ENCODE measurements at regions not wholly inside any gene's neighbourhood (a gene's known extent, or its start where the extent isn't known, plus 50 kb on each side); places are given as distances from the start of the nearest gene placed in this dataset.
"Not testable (repeated sequence)": the region's sequence is repeated elsewhere in the genome, so short reads cannot be mapped to it uniquely, and the experiment has no call there.

DNA sequence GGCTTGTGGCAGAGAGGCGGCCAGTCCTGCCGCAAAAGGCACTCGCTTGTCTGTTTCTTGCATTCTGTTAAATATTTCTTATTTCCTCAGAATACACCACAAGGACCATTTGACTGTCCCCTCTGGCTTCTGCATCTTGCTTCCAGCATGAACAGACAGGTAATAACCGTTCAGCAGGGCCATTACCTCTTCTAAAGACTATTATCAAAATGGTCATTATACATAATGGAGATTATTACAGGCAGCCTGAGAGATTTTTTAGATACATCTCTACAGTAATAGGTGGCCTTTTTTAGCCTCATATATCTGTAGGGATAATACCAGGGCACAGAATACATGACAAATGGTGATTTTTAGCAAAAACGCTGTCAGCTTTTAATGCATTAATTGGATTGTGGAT is 382.0 kb downstream of the PSAT1 start:
- peak; percentile 55 for DNase-seq

DNA sequence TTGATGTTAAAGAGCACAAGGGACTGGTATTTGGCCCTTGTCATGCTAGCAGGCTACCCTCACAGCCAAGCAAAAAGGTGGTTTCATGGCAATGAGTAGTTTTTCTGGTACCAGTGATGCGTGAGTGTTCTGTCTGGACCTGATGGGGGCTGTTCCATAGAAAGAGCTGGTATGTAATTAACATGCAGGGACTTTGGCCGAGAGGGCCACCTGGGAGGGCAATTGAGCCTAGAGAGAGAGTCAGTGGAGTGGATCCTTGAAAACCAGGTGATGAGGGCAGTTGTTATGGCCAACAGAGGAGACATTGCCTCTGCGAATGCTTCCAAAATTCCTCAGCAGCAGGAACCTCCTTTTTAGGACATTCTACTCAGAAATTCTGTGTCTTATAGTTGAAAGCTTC is 383.3 kb downstream of the PSAT1 start:
- no peak for DNase-seq

DNA sequence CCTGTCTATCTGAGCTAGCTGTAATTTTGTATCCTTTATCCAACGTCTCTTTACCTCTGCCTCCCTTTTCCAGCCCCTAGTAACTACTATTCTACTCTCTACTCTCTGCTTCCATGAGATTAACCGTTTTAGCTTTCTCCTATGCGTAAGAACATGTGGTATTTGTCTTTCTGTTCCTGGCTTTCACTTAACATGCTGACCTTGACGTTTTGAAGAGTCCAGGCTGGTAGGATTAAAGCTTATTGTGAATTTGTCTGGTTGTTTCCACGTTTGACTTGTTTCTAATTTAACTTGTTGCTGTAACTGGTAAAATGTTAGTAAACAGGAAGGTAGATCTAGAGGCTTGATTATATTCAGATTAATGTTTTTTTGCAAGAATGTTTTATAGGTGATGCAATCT is 385.3 kb downstream of the PSAT1 start:
- DNase-seq, result no peak

DNA sequence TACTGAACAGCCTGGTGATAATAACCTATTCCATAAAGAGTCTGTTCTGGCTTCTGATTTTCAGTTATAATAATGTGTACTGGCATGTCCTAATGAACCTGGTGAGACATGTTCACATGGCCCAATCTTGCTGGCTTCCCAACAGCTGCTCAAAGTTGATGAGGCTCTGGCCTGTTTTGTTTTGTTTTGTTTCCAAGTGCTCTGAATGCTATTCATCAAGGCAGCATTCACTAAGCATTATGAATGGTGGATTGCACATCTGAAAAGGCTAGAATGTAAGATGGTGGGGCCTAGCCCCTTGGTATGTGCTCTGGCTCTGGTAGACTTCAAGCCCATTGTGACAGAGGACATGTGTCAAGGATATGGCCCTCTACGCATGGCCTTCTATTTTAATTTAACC is 388.5 kb downstream of the PSAT1 start:
- DNase-seq, result no peak

DNA sequence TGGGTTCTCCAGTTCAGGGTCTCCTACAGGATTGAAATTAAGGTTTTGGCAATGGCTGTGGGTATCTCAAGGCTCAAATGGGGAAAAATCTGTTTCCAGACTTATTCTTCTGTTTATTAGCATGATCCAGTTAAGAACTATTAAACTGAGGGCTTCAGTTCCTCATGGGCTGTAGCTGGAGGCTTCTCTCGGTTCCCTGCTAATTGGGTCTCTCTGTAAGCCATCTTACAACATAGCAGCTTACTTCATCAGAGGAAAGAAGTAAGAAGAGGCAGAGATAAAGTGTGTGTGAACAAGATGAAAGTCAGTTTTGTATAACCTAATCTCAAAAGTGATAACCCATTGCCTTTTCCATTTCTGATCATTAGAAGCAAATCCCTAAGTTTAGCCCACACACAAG is 391.9 kb downstream of the PSAT1 start:
- no peak for DNase-seq

DNA sequence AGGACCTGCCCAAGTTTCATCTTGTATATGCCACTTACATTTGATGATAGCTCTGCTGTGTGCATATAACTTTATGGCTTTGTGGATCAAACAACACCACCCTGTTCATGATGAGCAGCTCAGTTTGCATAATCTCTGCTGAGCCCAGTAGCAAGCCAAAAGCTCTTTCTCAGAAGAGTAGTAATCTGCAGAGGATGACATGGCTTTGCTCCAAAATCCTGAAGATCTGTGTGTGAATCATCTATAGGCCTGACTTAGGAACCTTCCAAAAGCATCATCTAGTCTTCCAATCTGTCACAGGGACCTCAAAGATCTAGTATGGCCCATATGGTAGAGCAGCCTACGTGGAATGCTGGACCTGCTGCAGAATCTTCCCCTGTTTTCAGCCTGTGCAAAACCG is 394.6 kb downstream of the PSAT1 start:
- no peak for DNase-seq

DNA sequence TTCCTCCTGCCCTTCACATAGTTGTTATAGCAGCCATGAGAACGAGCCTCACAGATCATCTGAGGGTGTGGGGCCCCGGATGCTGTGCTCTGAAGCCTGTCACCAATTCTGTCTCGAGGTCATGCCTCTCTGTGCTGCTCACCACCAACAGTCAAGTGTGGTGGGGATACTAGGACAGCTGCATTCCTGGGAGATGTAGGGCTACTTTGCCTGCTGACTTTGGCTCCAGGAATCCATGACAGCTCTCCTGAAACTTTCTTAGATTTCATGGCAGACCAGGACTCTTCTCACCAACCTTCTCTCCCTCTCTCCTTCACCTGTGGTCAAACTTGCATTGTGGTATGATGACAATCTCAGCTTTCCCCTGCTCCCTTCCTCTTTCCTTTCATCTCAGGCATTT is 395.9 kb downstream of the PSAT1 start:
- no peak for DNase-seq

DNA sequence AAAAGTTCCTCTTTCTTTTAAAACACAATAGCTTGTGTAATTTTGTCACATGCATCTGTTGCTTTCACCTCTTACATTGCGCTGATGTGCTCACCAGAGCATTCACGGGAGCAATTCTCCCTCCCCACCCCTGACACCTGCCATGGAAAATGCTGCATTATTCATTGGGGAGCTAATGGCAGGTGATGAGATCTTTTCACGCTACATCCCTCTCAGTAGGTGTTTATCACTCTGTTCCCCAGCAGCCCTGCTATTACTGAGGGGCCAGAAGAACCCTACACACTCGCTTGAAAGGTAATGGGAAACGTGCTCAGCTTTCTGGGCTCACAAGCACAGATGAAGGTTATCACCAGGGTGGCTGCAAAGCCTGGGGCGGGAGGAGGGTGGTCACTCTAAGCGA is 398.0 kb downstream of the PSAT1 start:
- peak; percentile 78 for DNase-seq

DNA sequence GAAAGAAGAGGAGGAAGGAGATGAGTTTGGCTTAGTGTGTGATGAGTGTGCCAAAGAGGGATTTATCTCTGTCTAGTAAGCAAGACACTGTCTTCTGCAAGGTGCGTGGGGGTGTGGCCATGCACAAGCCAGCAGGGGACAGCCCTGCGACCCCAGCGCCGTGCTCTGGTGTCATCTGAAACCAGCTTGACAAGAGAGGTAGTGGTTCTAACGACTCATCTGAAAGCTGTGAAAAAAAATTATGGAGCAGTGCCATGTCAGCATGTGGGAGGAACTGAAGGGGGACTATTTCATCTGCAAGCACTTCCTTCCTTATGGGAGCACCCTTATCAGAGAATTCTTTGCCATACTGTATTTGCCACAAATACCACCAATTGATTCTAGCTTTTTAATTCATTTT is 398.6 kb downstream of the PSAT1 start:
- peak; percentile 59 for DNase-seq

DNA sequence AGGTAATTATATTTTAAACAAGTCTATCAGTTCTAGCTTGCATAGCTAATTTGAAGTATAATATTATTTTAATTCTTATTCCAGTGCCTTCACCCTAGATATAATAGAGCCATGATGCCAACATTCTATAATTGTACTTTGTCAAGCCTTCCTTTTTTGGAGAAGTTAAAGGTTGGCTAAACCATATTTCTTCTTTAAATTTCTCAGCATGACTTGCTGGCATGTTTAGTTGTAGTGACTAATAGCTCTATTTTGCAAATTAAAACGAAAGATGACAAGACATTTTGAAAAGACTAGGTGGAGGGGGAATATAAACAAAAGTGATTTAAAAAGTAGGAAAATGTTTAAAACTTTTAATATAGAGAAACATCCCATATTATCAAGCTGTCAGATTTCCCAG is 400.7 kb downstream of the PSAT1 start:
- DNase-seq, result no peak

DNA sequence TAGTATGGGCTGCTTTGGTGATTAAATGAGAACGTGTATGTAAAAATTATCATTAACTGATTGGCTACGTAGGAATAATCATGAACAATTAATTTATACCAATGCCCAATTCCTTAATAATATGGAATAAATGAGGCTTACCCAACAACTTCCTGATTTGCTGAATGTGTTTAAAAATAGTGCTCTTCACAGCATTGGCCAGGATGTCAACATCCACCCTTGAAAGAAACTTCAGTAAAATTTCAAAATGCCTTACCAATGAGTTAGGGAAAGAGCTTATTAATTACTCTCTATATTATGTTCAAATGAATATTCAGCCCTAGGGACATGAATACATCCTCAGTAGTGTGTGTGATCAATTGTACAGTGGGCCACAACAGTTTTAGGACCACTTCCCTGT is 401.4 kb downstream of the PSAT1 start:
- DNase-seq, result no peak

DNA sequence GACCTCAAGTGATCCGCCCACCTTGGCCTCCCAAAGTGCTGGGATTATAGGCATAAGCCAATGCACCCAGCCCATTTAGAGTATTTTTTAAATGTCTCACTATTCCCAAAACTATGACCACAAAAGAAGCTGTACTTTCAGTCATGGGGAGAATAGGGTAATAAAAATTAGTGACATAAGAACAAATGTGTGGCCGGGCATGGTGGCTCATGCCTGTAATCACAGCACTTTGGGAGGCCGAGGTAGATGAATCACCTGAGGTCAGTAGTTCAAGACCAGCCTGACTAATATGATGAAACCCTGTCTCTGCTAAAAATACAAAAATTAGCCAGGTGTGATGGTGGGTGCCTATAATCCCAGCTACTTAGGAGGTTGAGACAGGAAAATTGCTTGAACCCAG is 402.3 kb downstream of the PSAT1 start:
- DNase-seq, result not testable (repeated sequence)

DNA sequence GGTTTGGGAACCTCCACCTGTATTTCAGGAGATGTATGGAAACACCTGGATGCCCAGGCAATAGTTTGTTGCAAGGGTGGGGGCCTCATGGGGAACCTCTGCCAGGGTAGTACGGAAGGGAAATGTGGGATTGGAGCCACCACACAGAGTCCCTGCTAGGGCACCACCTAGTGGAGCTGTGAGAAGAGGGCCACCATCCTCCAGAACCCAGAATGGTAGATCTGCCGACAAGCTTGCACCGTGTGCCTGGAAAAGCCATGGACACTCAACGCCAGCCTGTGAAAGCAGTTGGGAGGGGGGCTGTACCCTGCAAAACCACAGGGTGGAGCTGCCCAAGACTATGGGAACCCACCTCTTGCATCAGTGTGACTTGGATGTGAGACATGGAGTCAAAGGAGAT is 407.2 kb downstream of the PSAT1 start:
- DNase-seq, result not testable (repeated sequence)

DNA sequence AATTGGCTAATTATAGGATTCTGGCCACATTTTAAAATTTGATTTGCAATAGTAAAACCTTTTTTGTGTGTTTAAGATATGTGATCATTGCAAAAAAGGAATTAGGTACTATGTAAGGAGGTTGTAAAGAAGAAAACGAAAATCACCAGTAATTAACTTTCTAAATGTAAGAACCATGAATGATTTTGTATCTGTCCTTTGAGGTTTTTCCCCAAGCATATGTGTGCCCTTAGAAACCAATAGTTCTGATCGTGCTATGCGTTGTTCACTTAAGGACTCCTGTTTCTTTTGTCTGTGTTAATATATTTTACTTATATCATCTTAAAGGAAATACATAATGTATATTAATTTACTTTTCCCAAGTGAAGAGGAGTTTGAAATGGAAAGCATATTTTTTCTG is 410.2 kb downstream of the PSAT1 start:
- DNase-seq, result no peak

DNA sequence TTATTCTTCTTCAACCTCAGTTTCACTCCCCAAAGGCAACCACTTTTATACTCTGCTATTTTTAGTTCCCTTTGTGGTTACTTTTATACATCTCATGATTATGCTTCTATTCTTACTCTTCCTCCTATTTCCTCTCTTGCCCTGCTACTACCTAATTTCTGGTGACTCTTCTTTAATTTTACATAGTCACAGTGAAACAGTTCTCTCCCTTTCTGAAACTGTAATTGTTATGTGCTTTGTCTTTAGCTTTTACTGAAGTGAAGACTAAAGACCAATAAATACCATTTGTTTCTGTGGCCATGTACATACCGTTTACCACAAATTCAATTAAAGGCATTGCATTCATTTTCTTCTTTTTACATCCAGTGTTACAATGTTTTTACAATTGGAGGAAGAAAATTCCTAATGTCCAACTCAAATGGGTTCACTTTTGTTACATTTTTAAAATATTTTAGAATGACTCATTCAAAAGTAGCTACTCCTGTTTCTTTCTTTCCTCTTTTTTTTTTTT is 410.6 kb downstream of the PSAT1 start:
- no peak for DNase-seq

DNA sequence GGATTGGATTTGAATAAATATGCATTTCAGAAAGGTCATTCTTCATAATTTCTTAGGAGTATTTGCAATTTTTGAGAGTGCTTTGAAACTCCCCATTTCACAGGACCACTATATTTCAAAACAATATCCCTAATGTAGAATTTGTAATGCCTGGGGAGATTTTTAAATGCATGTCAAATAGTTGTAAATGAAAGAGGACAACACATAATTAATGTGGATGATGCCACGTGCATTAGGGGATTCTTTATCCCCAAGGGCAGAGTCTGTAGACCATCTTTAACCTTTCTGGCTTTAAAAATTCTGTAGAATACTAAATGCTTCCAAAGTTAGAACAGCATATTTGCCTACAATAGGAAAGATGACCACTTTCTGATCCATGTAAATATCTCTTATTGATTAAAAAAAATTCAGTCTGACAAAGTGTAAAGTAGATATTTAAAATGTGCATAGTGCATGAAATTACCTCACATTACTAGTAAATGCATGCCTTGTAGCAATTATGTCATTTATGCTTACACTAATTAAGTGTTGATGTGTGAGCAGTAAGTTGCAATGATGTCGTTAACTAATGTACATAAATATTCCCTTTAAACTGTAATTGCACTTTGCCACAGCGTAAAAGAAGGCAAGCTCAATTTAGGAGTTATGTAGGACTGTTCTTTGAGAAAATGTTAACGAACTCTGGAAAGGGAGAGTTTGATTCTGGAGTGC is 416.1 kb downstream of the PSAT1 start:
- DNase-seq, result peak; percentile 41

DNA sequence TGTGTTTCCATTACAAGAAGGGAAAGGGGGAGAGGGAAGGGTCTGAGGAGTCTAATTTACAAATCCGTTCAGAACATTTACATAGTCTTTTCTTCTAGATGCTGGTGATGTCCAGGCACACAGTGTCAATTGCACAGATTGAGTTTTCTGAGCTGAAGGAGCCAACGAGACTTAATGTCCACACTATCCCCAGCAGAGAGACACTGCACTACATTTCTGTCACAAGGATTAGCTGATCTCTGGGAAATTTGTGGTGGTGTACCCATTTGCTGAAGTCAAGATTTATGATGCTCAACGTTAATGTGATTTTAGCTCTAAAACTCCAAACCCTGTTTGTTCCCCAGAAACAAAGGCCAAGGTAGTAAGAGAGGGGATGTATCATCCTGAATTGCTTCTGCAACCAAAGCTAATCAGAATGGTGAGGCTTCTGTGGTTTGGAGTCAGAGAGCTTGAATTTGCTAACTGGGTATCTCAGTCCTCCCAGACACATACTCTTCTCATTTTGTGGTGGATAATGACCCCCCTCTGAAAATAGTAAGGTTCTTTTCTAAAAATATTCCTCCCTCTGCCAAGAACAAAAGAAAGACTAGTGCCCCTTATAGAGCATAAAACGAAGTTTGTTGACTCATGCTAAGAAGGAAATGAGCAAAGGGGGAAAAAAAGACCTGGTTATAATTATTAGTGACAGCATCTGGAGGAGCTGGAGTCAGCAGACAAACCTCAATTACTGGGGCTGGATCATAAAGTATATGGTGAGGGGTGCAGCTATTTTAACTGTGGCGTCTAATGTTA is 416.9 kb downstream of the PSAT1 start:
- DNase-seq, result peak; percentile 47

DNA sequence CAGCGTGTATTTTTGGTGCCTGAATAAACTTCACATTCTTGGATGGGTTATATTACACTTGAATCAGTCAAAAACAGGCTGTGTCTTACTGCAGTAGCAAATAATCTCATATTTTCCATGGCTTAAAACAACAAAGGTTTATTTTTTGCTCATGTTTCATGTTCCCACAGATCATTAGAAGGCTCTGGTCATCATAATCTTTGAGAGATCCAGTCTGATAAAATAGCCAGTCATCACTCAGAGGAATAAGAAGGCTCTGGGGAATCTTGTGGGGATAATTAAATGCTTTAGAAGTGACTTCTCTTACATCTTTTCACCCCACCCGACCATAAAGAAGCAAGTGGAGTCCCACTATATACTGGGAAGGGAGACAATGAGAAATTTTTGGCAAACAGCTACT is 417.7 kb downstream of the PSAT1 start:
- no peak for DNase-seq

DNA sequence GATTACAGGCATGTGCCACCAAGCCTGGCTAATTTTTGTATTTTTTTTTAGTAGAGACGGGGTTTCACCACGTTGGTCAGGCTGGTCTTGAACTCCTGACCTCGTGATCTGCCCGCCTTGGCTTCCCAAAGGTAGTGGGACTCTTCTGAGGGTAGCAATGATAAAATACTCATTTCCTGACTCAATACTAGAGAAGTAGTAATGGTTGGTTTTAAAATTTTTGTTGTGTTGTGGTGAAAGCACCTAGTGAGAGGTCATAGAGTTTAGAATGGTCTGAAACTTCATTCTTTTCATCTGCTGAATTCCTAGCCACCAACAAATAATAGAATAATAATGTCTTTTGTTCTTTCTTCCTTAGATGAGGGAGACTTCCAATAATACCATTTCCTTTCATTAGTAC is 422.1 kb downstream of the PSAT1 start:
- DNase-seq, result not testable (repeated sequence)

DNA sequence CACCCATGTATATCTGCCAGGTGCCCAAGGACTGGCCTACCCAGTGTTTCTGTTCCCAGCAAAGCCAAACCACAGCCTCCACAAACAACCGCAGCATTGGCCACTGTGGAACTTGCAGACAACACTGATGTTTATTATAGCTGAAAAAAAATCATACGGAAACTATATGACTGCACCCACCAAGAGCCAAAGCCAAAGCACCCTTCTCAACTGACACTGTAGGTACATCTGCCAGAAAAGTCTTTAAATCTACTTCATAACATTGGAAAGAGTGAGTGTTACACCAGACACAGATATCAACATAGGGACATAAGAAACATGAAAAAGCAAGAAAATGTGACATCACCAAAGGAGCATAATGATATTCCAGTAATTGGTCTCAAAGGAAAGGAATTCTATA is 428.0 kb downstream of the PSAT1 start:
- DNase-seq, result no peak

DNA sequence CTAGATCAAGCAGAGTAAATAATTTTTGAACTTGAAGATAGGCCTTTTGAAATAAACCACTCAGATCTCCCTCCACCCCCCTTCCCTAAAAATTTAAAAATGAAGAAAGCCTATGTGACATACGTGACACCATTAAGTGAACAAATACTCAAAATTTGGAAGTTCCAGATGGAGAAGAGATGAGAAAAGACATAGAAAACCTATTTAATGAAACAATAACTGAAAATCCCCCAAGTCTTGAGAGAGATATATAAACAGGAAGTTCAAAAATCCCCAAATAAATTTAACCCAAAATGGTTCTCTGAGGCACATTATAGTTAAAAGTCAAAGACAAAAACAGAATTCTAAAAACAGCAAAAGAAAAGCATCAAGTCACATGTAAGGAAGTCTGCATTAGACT is 428.6 kb downstream of the PSAT1 start:
- no peak for DNase-seq

DNA sequence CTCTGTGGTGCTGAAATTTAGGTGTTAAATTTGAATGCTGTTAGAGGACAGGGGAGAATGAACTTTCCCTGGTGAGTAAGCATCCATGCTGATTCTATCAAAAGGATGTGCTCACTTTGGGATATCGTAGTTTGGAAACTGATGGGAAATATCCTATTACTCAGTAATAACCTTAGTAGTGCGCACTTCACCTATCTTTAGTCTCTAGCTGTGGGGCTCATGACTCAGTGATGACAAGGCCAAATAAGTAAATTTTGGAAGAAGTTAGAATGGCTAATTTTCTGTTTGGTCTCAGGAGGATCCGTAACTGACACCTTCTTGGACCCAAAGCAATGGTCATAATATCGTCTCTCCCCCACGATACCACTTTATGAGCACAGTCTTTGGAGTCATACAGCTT is 448.4 kb downstream of the PSAT1 start:
- DNase-seq, result no peak

DNA sequence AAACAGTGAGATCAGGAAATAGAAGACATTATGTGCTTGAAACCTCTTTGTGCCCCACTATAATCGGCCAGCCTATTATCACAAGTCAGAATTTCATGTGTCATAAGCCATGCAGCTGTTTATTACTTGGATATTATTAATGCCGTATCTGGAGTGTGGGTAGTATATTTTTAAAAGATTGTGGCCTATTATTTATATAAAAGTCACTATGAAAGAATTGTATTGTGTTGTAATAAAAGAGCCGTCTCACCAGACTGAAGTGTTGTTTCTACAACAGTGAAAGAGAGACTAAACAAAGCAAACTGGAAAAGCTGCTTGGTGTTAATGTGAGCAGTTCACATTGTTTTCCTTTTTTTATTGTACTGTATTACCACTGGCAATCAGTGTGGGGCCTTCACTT is 449.1 kb downstream of the PSAT1 start:
- DNase-seq, result peak; percentile 74

DNA sequence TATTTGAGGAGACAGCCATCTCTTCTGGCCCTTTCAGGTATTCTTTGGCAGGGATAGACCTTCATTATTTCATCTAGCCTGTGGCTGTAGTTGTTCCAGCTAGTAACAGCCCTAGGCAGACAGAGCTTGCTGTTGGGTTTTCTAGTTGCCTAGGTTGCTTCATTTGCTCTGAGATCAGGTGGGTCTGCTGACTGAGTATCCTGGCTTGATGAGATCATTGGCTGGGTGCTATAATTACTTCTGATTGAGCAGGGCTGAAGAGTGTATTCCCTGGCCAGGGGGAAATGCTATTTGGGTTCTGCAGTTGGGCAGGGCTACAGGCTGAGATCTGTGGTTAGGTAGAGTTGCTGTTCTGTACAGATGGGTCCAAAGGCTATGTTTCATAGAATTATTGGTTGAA is 456.1 kb downstream of the PSAT1 start:
- no peak for DNase-seq
